Jurkat, Clone E6-1 (cell line): ENCODE measurements at regions not wholly inside any gene's neighbourhood (a gene's known extent, or its start where the extent isn't known, plus 50 kb on each side); places are given as distances from the start of the nearest gene placed in this dataset.

Experiments used
- DNase-seq: peaks from one replicate; pipeline ENCODE4 v3.0.0-alpha.2; 2011; ENCODE audit warnings: low read depth, low spot score
- H3K4me3 ChIP-seq: 2 replicates; pipeline ENCODE4 v1.5.1; 2011; ENCODE audit warnings: mild to moderate bottlenecking, low read length, control low read depth, moderate library complexity

- no peak for DNase-seq
- H3K4me3 ChIP-seq, result no peak overlapping the region
Observed at GRCh38 chr5:159836691-159837090, 79.6 kb upstream of the ADRA1B start.

GRCh38 chr5:159837860-159838259 is 78.4 kb upstream of the ADRA1B start:
- no peak overlapping the region for H3K4me3 ChIP-seq
- no peak for DNase-seq

- DNase-seq, result no peak
- H3K4me3 ChIP-seq, result no peak overlapping the region
Observed at GRCh38 chr5:159838551-159839222, 77.6 kb upstream of the ADRA1B start.

- H3K4me3 ChIP-seq, result no peak overlapping the region
- no peak for DNase-seq
Observed at GRCh38 chr5:159844267-159845121, 71.8 kb upstream of the ADRA1B start.

GRCh38 chr5:159849437-159850083 is 66.7 kb upstream of the ADRA1B start:
- DNase-seq, result no peak
- H3K4me3 ChIP-seq, result no peak overlapping the region

GRCh38 chr5:159850160-159850559 is 66.1 kb upstream of the ADRA1B start:
- DNase-seq, result no peak
- H3K4me3 ChIP-seq, result no peak overlapping the region

- no peak for DNase-seq
Observed at GRCh38 chr5:159851053-159851452, 65.2 kb upstream of the ADRA1B start.

GRCh38 chr5:159854916-159855315 is 61.4 kb upstream of the ADRA1B start:
- H3K4me3 ChIP-seq, result no peak overlapping the region
- DNase-seq, result no peak

More at GRCh38 chr5:159851053-159851452, 65.2 kb upstream of the ADRA1B start:
- H3K4me3 ChIP-seq, result no peak overlapping the region

- no peak for DNase-seq
- H3K4me3 ChIP-seq, result no peak overlapping the region
Observed at GRCh38 chr5:159855476-159856191, 60.6 kb upstream of the ADRA1B start.

- H3K4me3 ChIP-seq, result no peak overlapping the region
Observed at GRCh38 chr5:159858871-159859270, 57.4 kb upstream of the ADRA1B start.

GRCh38 chr5:159861086-159861485 is 55.2 kb upstream of the ADRA1B start:
- H3K4me3 ChIP-seq, result no peak overlapping the region
- no peak for DNase-seq

More at GRCh38 chr5:159858871-159859270, 57.4 kb upstream of the ADRA1B start:
- no peak for DNase-seq

GRCh38 chr5:159864885-159865691 is 51.2 kb upstream of the ADRA1B start:
- DNase-seq, result no peak
- H3K4me3 ChIP-seq, result no peak overlapping the region

- H3K4me3 ChIP-seq, result no peak overlapping the region
- DNase-seq, result no peak
Observed at GRCh38 chr5:159866093-159866492, 50.2 kb upstream of the ADRA1B start.
